HG03378 (cell line): ENCODE measurements at regions not wholly inside any gene's neighbourhood (a gene's known extent, or its start where the extent isn't known, plus 50 kb on each side); places are given as distances from the start of the nearest gene placed in this dataset.

Experiments
- ATAC-seq: cut with Tn5 transposase; IDR thresholded peaks from one replicate; pipeline ENCODE4 v1.9.1; 2021; ENCODE audit warnings: mild to moderate bottlenecking, moderate library complexity; ENCODE audit not compliant: unreplicated experiment

DNA sequence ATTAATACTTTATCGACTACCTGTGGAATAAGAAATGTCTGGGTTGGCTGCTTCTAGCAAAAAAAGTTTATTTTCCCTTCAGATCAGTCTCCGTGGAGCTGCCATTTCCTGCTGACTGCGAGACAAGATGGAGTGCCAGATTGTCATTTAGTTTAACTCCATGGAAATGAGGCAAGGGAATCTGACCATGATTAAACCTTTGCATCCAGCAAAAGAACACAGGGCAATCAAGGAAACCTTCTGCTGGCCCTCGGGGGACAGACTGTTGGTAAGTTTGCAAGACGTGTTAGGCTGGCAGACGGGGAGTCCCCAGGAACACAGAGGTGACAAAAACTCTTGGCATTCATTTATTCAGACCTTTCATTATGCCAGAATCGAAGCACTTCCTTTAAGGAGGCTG, 52.2 kb upstream of the SPACA1 start:
- ATAC-seq, result no peak

DNA sequence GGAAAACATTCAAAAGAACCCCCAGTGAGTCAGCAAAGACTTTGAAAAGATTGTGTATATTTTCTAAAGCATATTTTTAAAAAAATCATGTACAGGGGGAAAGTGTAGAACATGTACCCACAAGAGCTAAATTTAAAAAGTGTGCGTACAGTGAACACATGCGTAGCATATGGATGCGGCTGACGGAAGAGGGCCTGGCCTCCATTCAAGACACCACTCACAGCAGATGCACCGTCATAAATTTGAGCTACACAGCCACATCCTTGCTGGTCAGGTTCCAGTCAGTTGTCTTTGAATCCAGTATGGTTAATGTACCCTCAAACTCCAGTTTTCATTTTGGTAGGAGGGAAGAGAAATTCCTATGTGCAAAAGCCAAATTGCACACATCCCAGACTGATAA, 54.3 kb upstream of the SPACA1 start:
- no peak for ATAC-seq

DNA sequence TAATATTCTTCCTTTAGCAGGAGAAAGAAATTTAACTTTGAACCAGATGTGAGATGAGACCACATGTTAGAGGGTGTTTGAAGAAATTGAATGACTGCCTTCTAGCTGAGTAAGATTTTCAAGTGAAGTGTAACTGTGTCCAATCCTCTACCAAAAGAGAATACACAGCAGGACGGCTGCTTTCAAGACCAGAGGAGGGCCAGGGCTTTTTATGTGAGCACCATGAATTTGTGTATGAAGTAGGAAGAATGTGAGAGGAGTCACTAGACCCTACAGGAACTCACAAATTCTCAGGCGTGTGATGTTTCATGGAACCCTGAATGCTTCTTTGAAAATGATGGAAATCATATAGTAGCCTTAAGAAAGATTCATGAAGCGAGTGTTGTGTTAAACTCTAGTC, 56.8 kb upstream of the SPACA1 start:
- no peak for ATAC-seq

DNA sequence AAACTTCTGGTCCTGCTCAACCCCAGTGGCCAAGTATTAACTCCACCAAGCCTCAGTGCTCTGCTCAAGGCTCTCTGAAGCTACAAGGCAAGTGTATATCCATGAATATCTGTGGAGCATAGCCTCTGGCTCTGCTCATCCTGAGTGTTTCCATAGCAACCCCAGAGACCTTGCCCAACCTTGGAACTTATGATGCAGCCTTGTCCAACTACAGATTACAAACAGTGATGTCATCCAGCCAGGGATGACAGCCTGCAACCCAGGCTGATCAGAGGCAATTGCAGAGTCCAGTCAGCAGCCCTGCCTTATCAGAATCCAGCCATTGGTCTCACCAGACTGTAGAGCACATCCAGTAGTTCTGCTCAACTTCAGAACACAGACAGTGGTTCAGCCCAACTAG, 65.5 kb upstream of the SPACA1 start:
- ATAC-seq, result no peak

DNA sequence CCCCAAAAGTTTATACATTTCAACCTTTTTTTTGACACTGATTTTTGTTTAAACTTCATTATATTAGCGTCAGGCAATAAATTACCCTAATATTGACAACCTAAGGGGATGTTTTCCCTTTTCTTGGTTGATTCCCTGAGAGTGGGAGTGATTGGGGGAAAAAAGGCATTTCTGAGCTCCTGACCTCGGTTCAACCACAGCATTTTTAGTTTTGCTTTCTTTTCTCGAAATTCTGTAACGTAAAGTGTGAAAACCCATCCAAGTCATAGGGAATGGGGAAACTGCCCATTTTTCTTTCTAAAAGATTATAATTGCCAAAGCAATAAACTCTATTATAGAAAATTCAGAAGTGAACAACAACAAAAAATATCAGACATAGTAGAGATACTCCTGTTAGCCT, 67.9 kb upstream of the SPACA1 start:
- no peak for ATAC-seq

- ATAC-seq, result no peak
These were observed 71.0 kb upstream of the SPACA1 start for GRCh38 chr6:87976616-87977015.

- no peak for ATAC-seq
These were observed 72.1 kb upstream of the SPACA1 start for GRCh38 chr6:87975561-87975960.

DNA sequence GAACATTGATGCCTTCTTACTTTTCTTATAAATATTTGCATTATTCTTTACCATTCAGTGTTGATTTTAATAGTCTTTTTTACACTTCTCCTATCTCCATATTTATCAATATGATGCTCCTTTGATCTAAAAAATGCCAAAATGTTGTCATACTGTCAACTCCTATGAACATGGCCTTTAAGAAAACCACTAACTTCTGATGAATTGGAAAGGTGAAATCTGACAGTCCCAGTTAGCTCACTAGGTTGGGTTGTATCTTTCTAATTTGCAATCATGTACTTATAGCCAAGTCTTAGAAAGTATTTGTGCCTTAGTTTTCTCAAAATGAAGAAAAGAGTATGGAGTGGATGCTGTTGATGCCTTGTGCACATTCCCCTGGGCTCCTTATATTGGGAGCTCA, 75.4 kb upstream of the SPACA1 start:
- no peak for ATAC-seq

DNA sequence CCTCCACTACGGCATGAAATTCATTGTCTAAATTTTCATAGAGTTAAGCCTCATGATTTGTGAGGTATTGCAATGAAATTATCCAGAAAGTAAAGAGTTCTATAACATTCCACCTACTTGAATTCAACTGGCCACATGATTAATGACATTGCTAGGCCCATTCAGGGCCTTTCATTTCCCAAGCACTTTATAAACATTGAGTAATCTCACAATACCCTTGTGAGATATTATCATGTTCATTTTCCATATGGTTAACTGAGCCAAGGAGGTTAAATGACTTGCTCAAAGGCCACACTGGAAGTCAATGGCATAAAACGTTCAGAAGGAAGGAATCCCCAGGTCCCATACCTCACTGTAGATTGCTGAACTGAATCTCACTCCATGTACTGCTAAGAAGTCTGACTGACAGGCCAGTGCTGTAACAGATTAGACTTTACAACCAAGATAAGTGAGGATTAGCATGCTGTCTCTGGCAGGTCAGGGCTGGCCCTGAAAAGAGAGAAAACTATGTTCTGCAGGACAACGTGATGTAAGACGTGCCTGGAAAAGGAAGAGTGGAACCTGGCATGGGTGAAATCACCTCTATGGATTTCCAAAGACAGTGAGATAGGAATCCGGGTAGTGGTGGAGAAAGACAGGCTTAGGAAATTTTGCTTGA, 75.9 kb upstream of the SPACA1 start:
- no peak for ATAC-seq

GRCh38 chr6:87968435-87969278, 79.0 kb upstream of the SPACA1 start:
- no peak for ATAC-seq

DNA sequence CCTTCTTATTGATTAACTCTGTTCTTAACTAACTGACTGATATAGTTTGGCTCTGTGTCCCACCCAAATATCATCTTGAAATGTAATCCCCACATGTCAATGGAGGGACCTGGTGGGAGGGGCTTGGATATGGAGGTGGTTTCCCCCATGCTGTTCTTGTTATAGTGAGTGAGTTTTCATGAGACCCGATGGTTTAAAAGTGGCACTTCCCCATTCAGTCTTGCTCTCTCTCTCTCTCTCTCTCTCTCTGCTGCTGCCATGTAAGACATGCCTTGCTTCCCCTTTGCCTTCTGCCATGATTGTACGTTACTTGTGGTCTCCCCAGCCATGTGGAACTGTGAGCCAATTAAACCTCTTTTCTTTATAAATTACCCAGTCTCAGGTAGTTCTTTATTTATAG, 81.8 kb upstream of the SPACA1 start:
- ATAC-seq, result no peak

- ATAC-seq, result no peak
These were observed 88.6 kb upstream of the SPACA1 start for GRCh38 chr6:87959083-87959482.

- ATAC-seq, result no peak
These were observed 95.9 kb upstream of the SPACA1 start for GRCh38 chr6:87951751-87952150.

- ATAC-seq, result no peak
These were observed 97.0 kb upstream of the SPACA1 start for GRCh38 chr6:87950614-87951013.

GRCh38 chr6:87949194-87949593, 98.4 kb upstream of the SPACA1 start:
- no peak for ATAC-seq

- ATAC-seq, result no peak
These were observed 101.0 kb upstream of the SPACA1 start for GRCh38 chr6:87946669-87947068.

GRCh38 chr6:87945966-87946365, 101.7 kb upstream of the SPACA1 start:
- ATAC-seq, result no peak

GRCh38 chr6:87945181-87945580, 102.5 kb upstream of the SPACA1 start:
- no peak for ATAC-seq

DNA sequence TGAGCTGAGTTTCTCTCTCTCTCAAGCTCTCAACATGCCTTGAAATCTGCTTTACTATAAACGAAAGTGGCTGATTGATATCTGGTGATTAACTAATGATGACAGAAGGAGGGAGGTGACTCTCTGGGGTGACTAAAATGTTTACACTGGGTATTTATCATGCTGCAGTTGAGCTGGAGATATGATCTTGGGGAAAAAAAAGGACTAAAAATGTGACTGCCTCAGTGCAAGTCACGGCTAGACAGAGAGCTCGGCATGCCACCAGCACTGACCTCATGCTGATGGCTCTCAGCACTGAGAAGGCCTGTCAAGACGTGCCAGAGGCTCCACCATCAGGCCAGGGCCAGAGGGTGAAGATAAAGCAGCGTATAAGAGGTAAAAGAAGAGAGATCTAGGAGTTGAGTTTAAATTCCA, 103.1 kb upstream of the SPACA1 start:
- ATAC-seq, result no peak

- no peak for ATAC-seq
These were observed 104.5 kb upstream of the SPACA1 start for GRCh38 chr6:87943191-87943590.

- ATAC-seq, result no peak
These were observed 105.9 kb upstream of the SPACA1 start for GRCh38 chr6:87941556-87942358.

GRCh38 chr6:87939776-87940175, 107.9 kb upstream of the SPACA1 start:
- no peak for ATAC-seq
